BLaER1 treated with 17β-estradiol and CSF1 and Interleukin-3, amounts not matched to agents 10 nM and 100 nM (cell line): ENCODE measurements at regions not wholly inside any gene's neighbourhood (a gene's known extent, or its start where the extent isn't known, plus 50 kb on each side); places are given as distances from the start of the nearest gene placed in this dataset.

ENCODE experiments used
- H3K27ac ChIP-seq, 11 experiments: shearing (Covaris generic); formaldehyde crosslinking; 2 replicates each; pipeline ENCODE4 v1.8.1; 2022
- H3K27me3 ChIP-seq, 11 experiments: shearing (Covaris generic); formaldehyde crosslinking; 2 replicates each; pipeline ENCODE4 v1.8.1; 2022
- H3K36me3 ChIP-seq, 11 experiments: shearing (Covaris generic); formaldehyde crosslinking; 2 replicates each; pipeline ENCODE4 v1.8.1; 2022
- H3K4me1 ChIP-seq, 10 experiments: shearing (Covaris generic); formaldehyde crosslinking; 2 replicates each; pipeline ENCODE4 v1.8.1; 2022
- H3K4me2 ChIP-seq, 11 experiments: shearing (Covaris generic); formaldehyde crosslinking; 2 replicates each; pipeline ENCODE4 v1.8.1; 2022
- H3K4me3 ChIP-seq, 10 experiments: shearing (Covaris generic); formaldehyde crosslinking; 2 replicates each; pipeline ENCODE4 v1.8.1; 2022
- H3K9ac ChIP-seq, 11 experiments: shearing (Covaris generic); formaldehyde crosslinking; 2 replicates each; pipeline ENCODE4 v1.8.1; 2022
- H3K9me3 ChIP-seq, 11 experiments: shearing (Covaris generic); formaldehyde crosslinking; replicated peaks in 1 of 11; 2 replicates each; pipeline ENCODE4 v1.8.1; 2022
- H4K20me1 ChIP-seq, 11 experiments: shearing (Covaris generic); formaldehyde crosslinking; 2 replicates each; pipeline ENCODE4 v1.8.1; 2022
- Cebpa-rat ChIP-seq, 11 experiments: shearing (Covaris generic); IDR thresholded peaks; 2 replicates each; pipeline ENCODE4 v1.8.1; 2022

DNA sequence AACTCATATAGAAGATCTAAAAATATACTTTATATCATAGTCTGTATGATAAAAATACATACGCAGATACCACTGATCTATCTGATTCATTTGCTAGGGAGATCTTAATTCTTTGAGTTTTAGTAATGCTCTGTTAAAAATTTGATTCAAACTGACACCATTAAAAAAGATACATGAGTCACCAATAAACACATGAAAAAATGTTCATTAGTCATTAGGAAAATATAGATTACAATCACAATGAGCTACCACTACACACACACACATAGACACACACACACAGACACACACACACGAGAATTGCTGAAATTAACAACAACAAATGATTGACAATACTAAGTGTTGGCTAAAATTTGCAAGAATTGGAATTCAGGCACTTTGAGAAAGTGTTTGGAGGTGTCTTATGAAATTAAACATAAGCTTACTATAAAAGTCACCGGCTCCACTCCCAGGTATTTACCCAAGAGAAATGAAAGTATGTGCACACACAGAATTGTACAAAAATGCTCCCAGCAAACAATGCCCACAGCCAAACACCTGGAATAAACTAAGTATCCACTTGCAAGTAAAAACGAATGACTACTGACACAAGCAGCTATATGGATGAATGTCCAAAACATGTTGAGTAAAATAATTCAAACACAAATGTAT, 117.7 kb upstream of the GGTLC1 start:
- Histone ChIP-seq H3K9ac (no peak overlapping the region), H3K27ac (no peak overlapping the region), H3K4me2 (no peak overlapping the region), H3K36me3 (no peaks in the 10 kb centered on the region), H3K4me3 (no peak overlapping the region), H3K27me3 (no peaks in the 10 kb centered on the region), H3K4me1 (peaks cover 0 to 7% (median 0%) of the 10 kb centered on the region in 10 experiments; a peak in 3 of 20 replicates), H4K20me1 (no peaks in the 10 kb centered on the region), H3K9me3 (no peaks in the 10 kb centered on the region)
- TF ChIP-seq Cebpa-rat (IDR thresholded peaks at IDR 0.05) = no peak

GRCh38 chr20:24102749-24103333, 114.3 kb upstream of the GGTLC1 start:
- H3K9ac ChIP-seq = no peak overlapping the region
- H3K36me3 ChIP-seq = no peaks in the 10 kb centered on the region
- H3K27me3 ChIP-seq = no peaks in the 10 kb centered on the region
- no peak overlapping the region for H3K4me2 ChIP-seq
- H3K4me1 ChIP-seq = peaks cover 0 to 7% (median 0%) of the 10 kb centered on the region in 10 experiments; a peak in 3 of 20 replicates
- no peak overlapping the region for H3K4me3 ChIP-seq
- H4K20me1 ChIP-seq = no peaks in the 10 kb centered on the region
- no peak for TF ChIP-seq Cebpa-rat (IDR thresholded peaks at IDR 0.05)
- no peaks in the 10 kb centered on the region for H3K9me3 ChIP-seq
- H3K27ac ChIP-seq = no peak overlapping the region

DNA sequence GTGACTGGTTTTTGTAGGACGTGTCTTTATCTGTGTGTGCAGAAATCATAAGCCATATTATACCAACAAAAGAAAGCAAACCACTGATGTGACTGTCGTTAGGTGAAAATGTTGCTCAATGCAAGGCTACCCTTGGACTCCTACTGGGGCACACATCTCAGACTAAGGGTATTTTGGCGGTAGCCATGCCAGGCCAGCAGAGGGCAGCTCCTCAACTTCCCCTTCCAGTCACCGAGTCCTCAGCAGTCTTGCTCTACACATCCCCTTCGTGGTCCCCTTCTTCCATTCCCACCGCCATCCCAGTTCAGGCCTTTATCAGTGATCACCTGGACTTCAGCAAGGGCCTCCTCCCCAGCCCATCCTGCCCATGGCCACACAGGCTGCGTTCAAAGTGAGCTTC, 113.7 kb upstream of the GGTLC1 start:
- Histone ChIP-seq H3K27ac (no peak overlapping the region), H3K9ac (no peak overlapping the region), H3K4me2 (no peak overlapping the region), H3K9me3 (no peaks in the 10 kb centered on the region), H3K27me3 (no peaks in the 10 kb centered on the region), H4K20me1 (no peaks in the 10 kb centered on the region), H3K4me1 (peaks cover 0 to 7% (median 0%) of the 10 kb centered on the region in 10 experiments; a peak in 3 of 20 replicates), H3K36me3 (no peaks in the 10 kb centered on the region), H3K4me3 (no peak overlapping the region)
- no peak for TF ChIP-seq Cebpa-rat (IDR thresholded peaks at IDR 0.05)

DNA sequence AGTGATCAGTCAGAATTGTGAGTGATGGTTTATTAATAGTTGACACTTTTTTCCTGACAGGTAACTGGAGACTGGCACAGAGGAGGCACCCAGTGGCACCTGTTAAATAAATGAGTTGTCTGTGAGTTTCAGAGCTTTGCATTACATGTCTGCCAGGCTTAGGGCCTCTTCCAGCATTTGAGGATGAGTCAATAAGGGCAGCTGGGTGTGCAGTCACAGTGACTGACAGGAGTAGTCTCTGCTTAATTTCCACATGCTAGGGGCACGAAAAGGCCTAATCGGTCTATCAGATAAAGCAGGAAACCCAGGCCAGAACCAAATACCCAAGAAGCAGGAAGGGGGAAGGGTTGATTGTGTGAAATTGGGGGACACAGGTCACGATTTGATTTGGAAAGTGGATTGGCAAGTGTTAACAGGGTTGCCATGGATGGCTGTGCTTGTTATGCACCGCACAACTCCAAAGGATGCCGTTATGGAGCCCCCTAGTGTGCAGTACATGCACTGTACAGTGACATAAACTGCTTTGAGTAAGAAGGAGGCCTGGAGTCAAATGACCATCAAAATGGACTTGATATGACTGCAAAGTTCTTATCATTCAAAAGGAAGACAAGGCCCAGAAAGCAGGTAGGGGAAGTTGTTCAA, 111.9 kb upstream of the GGTLC1 start:
- Histone ChIP-seq H3K27ac (no peak overlapping the region; a peak in 1 of 22 replicates), H3K4me1 (peaks cover 0 to 7% (median 0%) of the 10 kb centered on the region in 10 experiments; a peak in 3 of 20 replicates), H3K4me2 (no peak overlapping the region), H4K20me1 (no peaks in the 10 kb centered on the region), H3K4me3 (no peak overlapping the region), H3K9ac (no peak overlapping the region), H3K9me3 (no peaks in the 10 kb centered on the region), H3K27me3 (no peaks in the 10 kb centered on the region), H3K36me3 (no peaks in the 10 kb centered on the region)
- TF ChIP-seq Cebpa-rat (IDR thresholded peaks at IDR 0.05) = no peak

GRCh38 chr20:24098886-24099285, 110.3 kb upstream of the GGTLC1 start:
- Histone ChIP-seq H3K4me1 (peaks cover 0 to 7% (median 0%) of the 10 kb centered on the region in 10 experiments; a peak in 3 of 20 replicates), H3K27ac (no peak overlapping the region), H3K9me3 (no peaks in the 10 kb centered on the region), H4K20me1 (no peaks in the 10 kb centered on the region), H3K36me3 (no peaks in the 10 kb centered on the region), H3K27me3 (no peaks in the 10 kb centered on the region), H3K4me3 (no peak overlapping the region), H3K4me2 (no peak overlapping the region), H3K9ac (no peak overlapping the region)
- TF ChIP-seq Cebpa-rat (IDR thresholded peaks at IDR 0.05) = no peak

DNA sequence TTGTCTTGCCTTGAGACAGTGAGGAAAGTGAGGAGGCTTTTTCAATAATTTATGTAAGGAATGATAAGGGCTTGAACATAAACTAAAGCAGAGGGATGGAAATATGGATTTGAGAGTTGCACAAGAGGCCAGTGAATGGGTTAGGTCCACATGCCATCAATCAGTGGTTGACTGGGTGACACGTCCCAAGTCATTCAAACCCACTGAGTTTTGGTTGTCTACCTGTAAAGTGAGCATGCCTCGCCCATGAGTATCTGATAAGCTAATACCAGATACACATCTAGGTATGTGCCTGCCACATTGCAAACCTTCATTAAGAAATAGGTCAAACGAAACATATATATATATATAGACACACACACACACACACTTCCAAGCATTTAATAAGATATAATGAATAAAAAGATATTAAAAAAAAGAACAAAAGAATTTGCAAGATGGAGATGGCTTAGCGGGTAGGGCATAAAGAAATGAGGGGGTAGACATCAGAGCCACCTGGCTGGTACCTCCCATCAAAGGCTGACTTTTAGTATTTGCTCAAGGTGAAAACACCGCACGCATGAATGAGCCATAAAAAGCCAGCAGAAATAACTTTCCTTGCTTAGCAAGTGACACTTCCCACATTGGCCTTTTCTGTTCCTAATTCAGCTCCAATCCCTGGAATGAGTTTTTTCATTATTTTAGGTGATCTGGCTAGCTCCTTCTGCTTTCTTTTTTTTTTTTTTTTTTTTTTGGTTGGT, 109.1 kb upstream of the GGTLC1 start:
- H3K9me3 ChIP-seq = no peaks in the 10 kb centered on the region
- no peak overlapping the region for H3K4me2 ChIP-seq
- no peak overlapping the region for H3K9ac ChIP-seq
- H3K4me3 ChIP-seq = no peak overlapping the region
- no peaks in the 10 kb centered on the region for H4K20me1 ChIP-seq
- no peak for TF ChIP-seq Cebpa-rat (IDR thresholded peaks at IDR 0.05)
- H3K36me3 ChIP-seq = no peaks in the 10 kb centered on the region
- peaks cover 0 to 7% (median 0%) of the 10 kb centered on the region in 10 experiments; a peak in 3 of 20 replicates for H3K4me1 ChIP-seq
- no peak overlapping the region for H3K27ac ChIP-seq
- no peaks in the 10 kb centered on the region for H3K27me3 ChIP-seq

DNA sequence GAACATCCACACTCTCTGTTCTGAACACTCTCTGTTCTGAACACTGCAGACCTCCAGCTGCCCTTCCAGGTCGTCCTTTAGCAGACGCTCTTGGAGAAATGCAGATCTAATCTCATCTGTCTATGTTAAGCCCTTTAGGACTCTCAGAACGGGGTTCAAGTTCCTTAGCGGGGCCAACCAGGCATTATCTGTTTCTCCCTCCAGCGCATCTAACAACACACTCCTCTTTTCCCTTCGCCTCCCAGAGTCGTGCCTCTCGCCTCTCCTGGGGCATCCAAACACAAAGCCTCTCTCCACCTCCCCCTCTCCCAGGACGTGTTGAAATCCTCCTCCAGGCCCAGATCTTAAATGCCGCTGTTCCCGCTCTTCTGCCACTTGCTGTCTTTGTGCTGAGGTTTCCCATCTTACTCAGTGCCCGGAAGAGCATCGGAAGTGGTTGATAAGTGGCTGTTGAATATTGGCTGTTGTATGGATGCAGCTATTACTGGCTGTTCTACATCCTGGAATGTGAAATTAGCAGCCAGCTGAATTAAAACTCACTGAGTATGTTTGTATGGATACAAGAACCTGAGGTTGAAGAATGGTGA, 108.4 kb upstream of the GGTLC1 start:
- H3K4me1 ChIP-seq = peaks cover 0 to under 1% (median 0%) of the 10 kb centered on the region in 10 experiments; a peak in 2 of 20 replicates
- H4K20me1 ChIP-seq = no peaks in the 10 kb centered on the region
- no peak overlapping the region for H3K4me2 ChIP-seq
- no peak overlapping the region for H3K27ac ChIP-seq
- H3K27me3 ChIP-seq = no peaks in the 10 kb centered on the region
- no peak overlapping the region for H3K4me3 ChIP-seq
- TF ChIP-seq Cebpa-rat (IDR thresholded peaks at IDR 0.05) = no peak
- H3K9me3 ChIP-seq = no peaks in the 10 kb centered on the region
- H3K36me3 ChIP-seq = no peaks in the 10 kb centered on the region
- no peak overlapping the region for H3K9ac ChIP-seq

- no peak overlapping the region for H3K27ac ChIP-seq
- no peaks in the 10 kb centered on the region for H4K20me1 ChIP-seq
- no peaks in the 10 kb centered on the region for H3K4me1 ChIP-seq
- TF ChIP-seq Cebpa-rat (IDR thresholded peaks at IDR 0.05) = no peak
- no peaks in the 10 kb centered on the region for H3K36me3 ChIP-seq
- H3K9ac ChIP-seq = no peak overlapping the region
- H3K4me3 ChIP-seq = no peak overlapping the region
- no peaks in the 10 kb centered on the region for H3K9me3 ChIP-seq
- no peaks in the 10 kb centered on the region for H3K27me3 ChIP-seq
- H3K4me2 ChIP-seq = no peak overlapping the region
Measured at GRCh38 chr20:24096264-24096663, 107.7 kb upstream of the GGTLC1 start.

DNA sequence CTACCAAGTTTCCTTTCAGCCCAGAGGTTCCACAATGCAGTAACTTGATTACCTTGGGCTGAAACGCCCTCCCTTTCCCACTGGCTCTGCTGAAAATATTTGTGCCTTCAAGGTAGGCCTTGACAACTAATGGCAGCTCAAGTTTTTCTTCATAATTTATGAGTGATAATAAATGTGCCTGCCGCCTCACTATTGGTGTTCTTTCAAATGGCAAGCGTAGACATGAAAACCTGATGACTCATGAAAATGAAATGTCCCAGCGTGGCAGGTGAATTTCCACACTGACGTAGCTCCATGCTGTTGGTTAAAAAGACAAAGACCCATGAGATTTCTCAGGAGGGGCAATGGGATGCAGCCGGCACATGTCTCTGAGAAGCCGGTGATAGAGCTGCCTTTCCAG, 107.2 kb upstream of the GGTLC1 start:
- no peaks in the 10 kb centered on the region for H4K20me1 ChIP-seq
- H3K4me3 ChIP-seq = no peak overlapping the region

More for the DNA sequence above, 107.2 kb upstream of the GGTLC1 start:
- Histone ChIP-seq H3K36me3 (no peaks in the 10 kb centered on the region), H3K9ac (no peak overlapping the region), H3K4me2 (no peak overlapping the region), H3K27ac (no peak overlapping the region), H3K4me1 (no peaks in the 10 kb centered on the region), H3K27me3 (no peaks in the 10 kb centered on the region), H3K9me3 (no peaks in the 10 kb centered on the region)
- TF ChIP-seq Cebpa-rat (IDR thresholded peaks at IDR 0.05) = no peak
